NCI-H446 treated with DMSO at 0.1 percent for 48 hours (cell line): ENCODE measurements at regions not wholly inside any gene's neighbourhood (a gene's known extent, or its start where the extent isn't known, plus 50 kb on each side); places are given as distances from the start of the nearest gene placed in this dataset.
"Not testable (repeated sequence)": the region's sequence is repeated elsewhere in the genome, so short reads cannot be mapped to it uniquely, and the experiment has no call there.

ENCODE experiments used
- DNase-seq: peaks from one replicate; lab custom pipeline; 2025; lab: John Stamatoyannopoulos, UW

DNA sequence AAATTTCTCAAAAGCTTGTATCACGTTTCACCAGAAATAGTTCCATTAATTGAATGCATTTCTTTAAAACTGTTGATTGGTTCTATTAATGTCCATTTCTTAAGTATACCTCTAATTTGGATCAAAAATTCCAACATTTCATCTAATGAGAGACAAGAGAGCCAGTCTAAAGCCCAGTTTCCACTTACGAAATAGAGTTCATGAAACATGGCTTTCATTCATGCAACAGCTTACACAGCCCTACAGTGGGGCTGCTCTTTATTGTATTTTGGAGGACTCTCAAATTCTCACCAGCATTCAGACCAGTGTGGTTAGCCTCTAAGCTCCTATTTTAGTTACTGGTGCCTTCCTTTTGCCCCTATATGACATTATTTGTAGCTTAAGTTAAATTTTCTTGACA, 566.9 kb upstream of the RGMB start:
- no peak for DNase-seq

DNA sequence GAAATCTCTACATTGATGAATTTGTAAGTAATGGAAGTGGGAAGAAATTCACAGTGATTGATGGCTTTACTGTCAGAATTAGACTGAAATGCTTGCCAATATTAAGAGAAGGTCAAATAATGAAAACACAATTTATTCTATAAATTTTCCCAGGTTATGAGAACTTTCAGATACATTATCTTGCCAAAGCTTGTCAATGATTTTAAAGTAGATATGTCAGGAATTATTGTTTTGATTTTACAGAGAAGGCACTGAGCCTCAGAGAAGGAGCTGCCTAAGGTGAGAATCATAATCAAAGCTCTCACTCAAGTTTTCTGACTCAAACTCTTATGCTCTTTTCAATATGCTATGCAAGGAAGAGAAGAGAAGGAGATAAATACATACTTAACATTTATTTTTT, 564.0 kb upstream of the RGMB start:
- no peak for DNase-seq

DNA sequence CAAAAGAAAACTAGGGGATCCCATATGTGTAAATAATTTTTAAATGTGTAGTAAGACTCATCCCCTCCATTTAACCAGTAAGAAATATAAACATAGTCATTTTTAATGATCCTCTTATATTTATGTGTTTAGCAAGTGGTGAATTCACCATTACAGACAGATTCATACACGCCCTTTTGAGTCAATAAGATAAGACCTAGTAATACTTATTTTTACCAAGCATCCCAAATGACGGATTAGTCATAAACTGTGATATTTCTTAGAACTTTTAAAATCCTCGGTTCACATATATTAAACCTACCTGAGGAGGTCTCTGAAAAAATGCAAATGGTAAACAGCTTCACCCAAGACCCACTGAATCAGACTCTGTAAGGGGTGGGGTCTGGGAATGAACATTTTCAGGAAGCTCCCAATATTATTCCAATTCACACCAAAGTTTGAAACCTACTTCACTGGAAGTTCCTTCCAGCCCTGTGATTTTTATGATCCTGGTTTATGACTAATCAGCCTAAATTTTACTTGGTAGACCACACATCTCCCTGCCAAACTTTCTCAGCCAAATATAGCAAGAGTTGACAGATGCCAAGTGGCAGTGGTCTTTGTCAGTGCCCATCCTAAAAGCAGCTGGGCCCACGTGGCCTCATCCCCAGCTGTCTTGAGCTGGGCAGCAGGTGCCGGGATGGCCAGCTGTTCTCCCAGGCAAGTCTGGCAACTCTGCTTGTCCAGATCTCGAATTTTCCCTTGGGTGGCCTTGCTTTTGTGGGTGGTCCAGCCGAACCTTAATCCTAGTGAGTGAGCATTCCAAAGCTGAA, 559.0 kb upstream of the RGMB start:
- DNase-seq, result peak; percentile 55

DNA sequence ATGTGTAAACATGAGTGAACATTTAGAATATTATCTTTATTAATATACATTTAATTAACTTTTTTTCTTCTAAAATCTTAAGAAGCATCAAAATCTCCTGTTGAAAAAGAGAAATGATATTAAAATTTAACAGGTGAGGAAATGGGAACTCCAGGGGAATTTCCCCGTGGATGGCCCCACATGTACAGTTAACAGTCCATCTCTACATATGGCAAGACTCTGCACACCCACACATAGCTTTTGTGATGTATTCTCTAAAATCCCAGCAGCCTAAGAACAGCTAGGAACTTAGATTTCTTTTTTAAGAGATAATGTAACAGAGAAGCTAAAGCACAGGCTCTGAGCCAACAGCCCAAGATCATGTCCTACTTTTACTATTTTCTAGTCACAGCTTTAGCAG, 556.3 kb upstream of the RGMB start:
- no peak for DNase-seq

DNA sequence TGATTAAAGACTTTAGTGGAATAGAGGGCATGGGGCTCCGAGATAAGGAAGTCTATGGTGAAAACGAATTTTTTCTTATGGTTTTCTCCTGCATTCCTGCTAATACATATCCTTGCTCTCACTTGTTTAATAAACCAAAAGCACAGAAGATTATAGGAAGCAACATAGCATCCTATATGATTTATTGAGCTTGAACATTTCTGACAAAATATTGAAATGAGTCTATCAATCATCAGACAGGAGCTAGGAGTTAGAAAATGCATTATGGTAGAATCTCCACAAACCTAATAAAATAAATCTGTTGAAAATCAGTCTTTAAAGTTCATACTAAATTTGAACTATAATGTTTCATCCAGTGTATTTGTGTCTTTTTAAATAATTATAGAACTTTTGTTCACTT, 554.6 kb upstream of the RGMB start:
- DNase-seq, result no peak

DNA sequence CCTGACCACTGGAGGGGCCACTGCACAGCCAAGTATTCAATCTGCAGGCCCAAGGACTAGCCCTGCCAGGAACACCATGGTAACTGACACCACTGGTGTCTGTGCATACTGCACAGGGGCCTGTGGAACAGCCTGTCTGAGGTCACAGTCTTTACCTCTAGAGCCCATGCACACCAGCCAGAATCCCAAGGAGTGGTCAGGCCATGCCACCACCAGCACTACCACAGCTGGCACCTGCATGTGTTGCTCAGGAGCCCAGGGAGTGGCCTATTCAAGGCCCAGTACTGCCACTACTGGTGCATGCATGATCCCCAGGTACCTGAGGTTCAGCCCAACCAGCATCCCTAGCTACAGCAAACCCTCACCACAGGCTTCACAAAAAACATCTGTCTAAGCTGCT, 546.0 kb upstream of the RGMB start:
- no peak for DNase-seq

DNA sequence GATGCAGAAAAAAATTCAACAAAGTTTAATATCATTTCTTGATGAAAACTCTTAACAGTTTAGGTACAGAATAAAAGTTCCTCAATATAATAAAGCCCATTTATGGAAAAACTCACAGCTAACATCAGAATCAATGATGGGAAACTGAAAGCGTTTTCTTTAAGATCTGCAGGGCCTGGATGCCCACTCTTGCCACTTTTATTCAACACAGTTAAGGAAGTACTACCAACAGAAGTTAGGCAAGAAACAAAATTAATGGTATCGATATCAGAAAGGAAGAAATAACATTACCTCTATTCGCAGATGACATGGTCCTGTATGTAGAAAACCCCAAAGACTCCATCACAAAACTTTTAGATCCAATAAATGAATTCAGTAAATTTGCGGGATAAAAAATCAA, 542.4 kb upstream of the RGMB start:
- no peak for DNase-seq

DNA sequence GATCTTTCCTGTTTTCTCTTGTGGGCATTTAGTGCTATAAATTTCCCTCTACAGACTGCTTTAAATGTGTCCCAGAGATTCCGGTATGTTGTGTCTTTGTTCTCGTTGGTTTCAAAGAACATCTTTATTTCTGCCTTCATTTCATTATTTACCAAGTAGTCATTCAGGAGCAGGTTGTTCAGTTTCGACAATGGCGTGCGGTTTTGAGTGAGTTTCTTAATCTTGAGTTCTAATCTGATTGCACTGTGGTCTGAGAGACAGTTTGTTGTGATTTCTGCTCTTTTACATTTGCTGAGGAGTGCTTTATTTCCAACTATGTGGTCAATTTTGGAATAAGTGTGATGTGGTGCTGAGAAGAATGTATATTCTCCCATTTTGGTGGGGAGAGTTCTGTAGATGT, 535.7 kb upstream of the RGMB start:
- not testable (repeated sequence) for DNase-seq

DNA sequence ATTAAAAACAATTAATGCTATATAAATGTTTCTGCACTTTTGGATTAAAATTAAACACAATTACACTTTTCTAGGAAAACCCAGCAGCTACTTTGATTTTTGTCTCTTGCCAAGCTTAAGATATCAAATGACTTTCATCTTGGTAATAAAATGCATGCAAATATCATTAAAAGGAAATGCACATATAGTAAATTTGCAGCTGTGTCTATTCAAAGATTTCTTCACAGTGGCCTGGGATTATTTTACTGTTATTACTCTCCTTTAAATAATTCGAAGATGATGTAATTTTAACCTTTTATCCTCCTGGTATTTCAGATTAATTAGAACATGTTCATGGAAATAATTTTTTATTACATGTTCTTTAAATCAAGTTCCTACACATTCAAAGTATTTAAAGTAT, 529.5 kb upstream of the RGMB start:
- DNase-seq, result no peak

DNA sequence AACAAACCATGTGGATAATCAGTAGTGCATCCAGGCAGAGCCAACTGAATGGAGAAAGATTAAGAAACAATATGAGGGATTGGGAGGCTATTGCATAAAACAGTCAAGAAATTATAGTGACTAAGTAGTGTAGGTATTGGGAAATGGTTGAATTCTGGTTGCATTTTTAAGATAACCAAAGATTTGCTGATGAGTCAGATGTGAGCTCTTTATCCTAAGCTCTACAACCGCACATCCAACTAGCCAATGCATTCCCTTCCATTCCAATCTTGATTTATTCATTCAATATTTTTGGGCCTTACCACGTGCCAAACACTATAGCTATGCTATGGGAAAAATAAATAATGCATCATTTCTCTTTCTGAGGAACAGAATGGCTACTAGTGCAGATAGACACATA, 524.5 kb upstream of the RGMB start:
- DNase-seq, result no peak

DNA sequence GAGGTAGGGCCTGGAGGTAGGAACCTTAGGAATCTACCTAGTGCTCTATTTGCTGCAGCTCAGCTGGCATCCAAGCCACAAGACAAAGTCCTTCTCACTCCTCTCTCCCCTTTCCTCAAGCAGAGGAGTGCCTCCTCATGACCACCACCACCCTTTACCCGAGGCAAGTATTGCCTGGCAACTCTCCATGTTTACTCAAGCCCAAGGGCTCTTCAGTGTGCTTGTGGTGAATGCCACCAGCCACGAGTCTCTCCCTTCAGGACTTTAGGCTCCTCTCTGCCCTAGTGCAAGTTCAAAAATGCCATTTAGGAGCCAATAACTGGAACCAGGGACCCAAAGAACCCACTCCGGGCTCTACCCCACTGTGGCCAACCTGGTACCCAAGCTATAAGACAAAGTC, 514.5 kb upstream of the RGMB start:
- no peak for DNase-seq

DNA sequence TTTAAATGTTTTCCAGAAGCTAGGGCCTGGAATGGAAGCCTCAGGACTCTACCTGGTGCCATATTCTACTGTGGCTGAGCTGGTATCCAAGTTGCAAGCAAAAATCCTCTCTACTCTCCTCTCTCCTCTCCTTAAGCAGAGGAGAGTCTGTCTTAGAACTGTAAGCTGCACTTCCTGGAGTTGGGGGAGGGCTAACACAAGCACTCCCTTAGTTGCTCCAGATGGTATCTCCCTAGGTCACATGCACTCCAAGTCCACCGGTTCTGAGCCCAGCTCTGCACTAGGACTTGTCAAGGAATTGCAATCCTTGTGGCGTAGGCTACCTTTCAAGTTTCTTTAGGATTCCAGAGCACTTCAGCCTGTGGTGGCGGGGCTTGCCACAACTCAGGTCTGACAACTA, 513.9 kb upstream of the RGMB start:
- DNase-seq, result no peak

DNA sequence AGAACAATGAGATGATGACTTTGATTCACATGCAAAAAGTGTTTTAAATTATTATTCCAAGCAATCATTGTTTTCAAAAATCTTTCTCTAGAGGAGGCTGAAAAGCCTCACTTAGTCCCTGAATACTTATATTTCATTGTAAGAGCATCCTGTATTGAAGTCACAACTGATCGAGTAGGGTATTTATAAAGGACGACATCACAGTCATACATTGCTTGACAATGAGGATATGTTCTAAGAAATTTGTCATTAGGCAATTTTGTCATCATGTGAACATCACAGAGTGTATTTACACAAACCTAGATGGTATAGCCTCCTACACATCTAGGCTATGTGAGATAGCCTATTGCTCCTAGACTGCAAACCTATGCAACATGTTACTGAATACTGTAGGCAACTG, 510.4 kb upstream of the RGMB start:
- DNase-seq, result no peak

DNA sequence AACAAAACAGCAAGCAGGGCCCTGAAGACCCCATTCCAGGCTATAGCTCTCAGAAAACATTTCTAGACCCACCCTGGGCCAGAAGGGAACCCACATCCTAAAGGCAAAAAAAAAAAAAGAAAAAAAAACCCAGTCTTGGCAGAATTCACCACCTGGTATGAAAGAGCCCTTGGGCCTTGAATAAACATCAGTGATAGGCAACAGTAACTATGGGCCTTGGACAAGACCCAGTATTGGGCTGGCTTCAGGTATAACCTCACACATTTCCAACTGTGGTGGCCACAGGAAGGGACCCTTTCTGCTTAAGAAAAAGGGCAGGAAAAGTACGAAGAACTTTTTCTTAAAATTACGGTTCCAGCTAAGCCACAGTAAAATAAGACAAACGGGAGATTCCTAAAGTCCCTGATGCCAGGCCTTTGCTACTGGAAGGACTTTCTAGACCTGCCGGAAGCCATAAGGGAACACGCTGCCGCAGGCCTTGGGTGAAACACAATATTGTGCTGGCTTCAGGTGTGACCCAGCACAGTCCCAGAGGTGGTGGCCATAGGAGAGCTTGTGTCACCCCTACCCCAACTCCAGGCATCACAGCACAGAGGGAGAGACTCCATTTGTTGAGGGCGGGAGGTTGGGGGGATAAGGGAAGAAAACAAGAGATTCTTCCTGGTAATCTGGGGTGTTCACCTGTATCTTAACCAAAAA, 505.2 kb upstream of the RGMB start:
- no peak for DNase-seq

DNA sequence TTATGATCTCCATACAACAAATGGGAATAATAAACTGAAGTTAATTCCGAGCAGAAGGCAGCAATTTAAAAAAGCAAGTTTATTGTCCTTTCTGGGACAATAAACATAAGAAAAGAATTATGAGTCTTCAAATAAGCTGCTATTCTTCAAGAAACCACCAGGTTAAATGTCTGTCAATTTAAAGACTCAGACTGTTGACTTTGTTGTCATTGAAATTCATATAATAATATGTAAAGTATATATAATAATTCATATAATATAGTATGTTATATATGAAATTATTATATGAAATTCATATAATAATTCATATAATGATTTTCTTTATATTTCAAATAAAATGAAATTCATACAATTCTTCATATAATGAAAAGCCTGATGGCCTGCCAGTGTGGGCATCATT, 497.5 kb upstream of the RGMB start:
- no peak for DNase-seq

DNA sequence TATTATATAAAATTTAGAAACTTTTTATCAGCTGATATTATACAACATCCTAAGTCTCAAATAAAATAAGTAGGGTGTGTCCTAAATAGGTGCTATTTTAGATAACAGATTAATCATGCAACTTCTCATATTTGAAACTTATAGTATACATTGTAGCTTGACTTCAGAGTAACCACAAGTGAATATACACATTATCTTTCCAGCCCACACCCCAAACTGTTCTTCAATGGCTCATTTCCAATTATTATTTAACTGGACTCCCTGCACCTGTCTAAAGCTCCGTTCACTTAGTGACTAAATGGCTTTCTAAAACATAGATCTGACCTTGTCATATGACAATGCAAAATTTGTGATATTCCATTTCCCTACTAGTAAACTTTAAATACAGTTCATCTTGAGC, 490.9 kb upstream of the RGMB start:
- no peak for DNase-seq

DNA sequence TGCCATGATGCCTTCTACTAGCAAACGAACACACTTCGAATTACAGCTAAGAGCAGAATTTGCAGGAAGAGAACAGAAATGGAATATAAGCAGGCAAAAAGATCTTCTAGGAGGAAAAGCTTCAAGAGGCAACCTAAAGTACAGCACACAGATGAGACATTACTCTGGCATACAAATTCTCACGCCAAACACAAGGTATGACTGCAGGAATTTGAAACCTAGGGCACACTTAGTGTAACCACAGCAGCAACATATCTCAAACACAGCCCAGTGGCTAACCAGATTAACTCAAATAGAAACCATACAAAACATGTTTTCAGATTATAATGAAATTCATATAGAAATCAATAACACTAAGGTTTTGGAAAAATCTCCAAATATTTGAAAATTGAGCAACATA, 481.0 kb upstream of the RGMB start:
- no peak for DNase-seq

DNA sequence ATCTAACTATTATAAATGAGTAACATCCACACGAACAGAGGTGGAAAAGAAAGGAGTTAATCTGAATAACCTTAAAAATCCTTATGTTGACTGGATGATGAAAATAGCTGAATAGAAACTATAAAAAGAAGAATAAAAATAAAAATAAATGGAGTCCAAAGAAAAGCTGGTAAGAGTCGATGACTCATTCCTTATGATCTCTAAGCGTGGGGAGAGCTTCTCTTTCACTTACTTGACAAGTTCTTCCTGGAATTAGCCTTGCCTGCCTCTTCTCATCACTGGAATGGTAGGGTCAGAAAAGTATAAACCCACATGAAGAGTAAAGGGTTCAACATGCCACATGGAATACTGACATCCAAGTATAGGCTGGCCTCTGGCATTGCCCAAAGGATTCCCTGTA, 477.0 kb upstream of the RGMB start:
- no peak for DNase-seq

DNA sequence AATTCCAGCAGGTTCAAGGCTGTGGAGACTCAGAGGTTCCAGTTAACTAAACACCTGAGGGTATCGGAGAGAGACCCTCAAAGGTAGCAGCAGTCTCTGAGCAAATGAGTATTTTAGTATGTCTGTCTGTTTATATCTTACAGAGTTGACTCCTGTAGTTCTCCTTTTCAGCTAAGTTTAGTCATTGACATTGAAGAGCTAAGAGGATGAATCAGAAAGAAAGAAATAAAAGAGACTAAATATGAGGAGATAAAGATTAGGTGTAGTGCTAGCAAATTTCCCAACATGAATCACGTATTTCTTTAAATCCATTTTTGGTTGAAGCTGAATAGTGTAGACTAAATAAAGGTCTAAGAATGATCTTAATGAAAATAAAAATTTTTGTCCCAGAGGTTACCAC, 474.0 kb upstream of the RGMB start:
- DNase-seq, result no peak

DNA sequence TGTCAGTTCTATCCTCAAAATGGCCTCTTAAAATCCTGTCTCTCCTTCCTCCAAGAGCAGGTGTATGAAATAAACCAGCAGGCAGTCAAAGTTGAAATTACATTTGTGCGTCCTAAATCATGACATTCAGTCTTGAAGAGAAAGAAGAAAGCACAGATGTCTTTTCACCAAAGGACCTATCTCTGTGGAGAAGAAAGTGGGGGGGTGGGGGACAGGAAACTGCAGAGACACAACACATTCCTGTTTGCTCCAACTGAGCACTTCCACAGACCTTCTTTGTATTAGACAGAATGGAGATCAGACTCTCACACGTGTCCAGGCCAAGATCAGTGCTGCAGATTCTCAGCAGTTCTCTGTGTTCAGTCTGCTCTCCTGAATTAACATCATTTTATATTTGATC, 471.9 kb upstream of the RGMB start:
- DNase-seq, result no peak

DNA sequence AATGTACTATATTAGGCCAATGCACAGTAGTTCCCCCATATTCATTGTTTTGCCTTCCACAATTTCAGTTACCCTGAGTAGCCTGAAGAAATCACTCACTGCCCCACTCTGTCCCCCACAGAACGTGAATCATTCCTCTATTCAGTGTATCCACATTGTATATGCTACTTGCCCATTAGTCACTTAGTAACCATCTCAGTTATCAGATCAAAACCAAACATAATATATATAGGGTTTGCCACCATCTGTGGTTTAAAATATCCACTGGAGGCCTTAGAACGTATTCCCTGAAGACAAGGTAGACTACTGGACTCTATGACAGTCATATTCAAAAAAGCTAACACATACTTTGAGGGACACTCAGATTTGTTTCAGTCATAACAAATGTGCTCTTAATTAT, 465.7 kb upstream of the RGMB start:
- no peak for DNase-seq

DNA sequence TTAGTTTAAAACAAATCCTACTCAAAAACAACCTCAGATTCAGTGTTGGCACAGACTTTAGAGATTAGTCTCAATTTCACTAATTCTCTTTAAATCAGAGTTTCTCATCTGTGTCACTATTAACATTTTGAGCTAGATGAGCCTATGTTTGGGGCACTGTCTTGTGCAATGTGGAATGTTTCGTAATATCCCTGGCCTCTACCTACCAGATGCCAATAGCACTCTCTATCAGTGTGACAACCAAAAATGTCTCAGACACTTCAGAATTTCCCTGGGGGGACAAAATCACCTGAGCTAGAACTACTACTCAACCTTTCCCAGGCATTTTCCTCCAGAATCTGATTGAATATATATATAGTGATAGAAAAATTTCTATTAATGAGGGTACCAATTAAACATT, 465.2 kb upstream of the RGMB start:
- no peak for DNase-seq

DNA sequence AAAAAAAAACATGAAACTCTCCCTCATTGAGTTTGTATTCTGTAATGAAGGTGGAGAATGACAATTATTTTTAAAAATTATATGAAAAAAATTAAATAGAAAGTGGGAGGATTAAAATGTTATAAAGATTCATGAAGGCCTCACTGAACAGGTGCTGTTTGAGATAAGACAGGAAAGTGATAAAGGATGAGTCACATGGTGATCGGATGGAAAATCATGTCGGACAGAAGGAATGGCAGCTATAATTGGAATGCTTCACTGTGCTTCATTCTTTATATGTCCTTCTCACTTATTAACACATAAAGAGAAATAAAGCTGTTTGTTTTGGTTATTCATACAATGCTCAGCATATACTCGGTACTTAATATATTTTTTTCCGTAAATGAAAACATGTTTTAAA, 464.5 kb upstream of the RGMB start:
- DNase-seq, result no peak
